ENCODE measurements at regions not wholly inside any gene's neighbourhood (a gene's known extent, or its start where the extent isn't known, plus 50 kb on each side); places are given as distances from the start of the nearest gene placed in this dataset.

DNA sequence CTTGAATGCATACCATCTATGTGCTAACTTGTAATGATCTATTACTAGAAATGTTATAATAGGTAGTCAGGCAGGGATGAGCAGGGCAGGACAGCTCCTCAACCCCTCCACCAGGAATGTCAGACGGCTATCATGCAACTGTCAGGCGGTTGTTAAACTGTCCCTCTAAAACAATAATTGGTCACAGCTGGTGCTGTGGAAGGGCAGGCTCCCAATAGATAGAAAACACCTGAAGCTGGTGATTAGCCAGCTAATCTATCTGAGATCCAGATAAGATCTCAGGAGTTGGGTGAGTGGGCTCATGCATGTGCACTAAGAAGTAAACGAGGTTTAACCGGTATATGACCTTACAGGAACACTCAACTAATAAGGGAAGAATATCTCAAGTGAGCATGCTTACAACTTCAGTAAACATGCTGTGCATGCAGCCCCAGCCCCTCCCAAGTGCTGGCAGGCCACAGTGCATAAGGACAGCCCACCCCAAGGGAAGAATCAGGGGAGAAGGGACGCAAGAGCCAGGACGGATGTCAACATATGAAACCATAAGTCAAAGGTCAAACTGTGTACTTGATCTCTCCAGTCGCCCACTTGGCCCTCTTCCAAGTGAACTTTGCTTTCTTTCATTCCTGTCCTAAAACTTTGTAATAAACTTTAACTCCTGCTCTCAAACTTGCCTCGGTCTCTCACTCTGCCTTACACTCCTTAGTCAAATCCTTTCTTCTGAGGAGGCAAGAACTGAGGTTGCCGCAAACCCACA, 566.2 kb upstream of the NRSN1 start:
- no peak for TF ChIP-seq CTCF (IDR thresholded peaks at IDR 0.05)
- no peak for TF ChIP-seq EZH2 (IDR thresholded peaks at IDR 0.05)

Measured in neural progenitor cell (in vitro differentiated cells).